Fibroblast of pulmonary artery (primary cell): ENCODE measurements at regions not wholly inside any gene's neighbourhood (a gene's known extent, or its start where the extent isn't known, plus 50 kb on each side); places are given as distances from the start of the nearest gene placed in this dataset.
A peak's percentile ranks its signal among the peaks of the same experiment; 100 is the strongest.

Source experiments
- DNase-seq: peaks from one replicate; pipeline ENCODE4 v3.0.0-alpha.2; 2010; ENCODE audit warnings: low read depth
- H3K4me3 ChIP-seq: replicated peaks from 2 replicates; pipeline ENCODE4 v1.5.1; 2011; ENCODE audit warnings: low read depth, mild to moderate bottlenecking, control low read depth, low read length, moderate library complexity
- CTCF ChIP-seq: IDR thresholded peaks from 2 replicates; pipeline ENCODE4 v1.5.1; 2011; ENCODE audit warnings: mild to moderate bottlenecking, control low read depth, low read length, inconsistent platforms; ENCODE audit errors: missing control alignments

- no peak overlapping the region for H3K4me3 ChIP-seq
- DNase-seq: no peak
- no peak for TF ChIP-seq CTCF
Observed at GRCh38 chr2:49788300-49788699, 634.0 kb upstream of the FSHR start.

- TF ChIP-seq CTCF: no peak
- no peak overlapping the region for H3K4me3 ChIP-seq
- DNase-seq: no peak
Observed at GRCh38 chr2:49780949-49781348, 626.6 kb upstream of the FSHR start.

- no peak for TF ChIP-seq CTCF
- DNase-seq: no peak
- H3K4me3 ChIP-seq: no peak overlapping the region
Observed at GRCh38 chr2:49772299-49772970, 618.1 kb upstream of the FSHR start.

GRCh38 chr2:49770919-49771318 lies 616.6 kb upstream of the FSHR start:
- DNase-seq: peak; percentile 14
- TF ChIP-seq CTCF: peak; percentile 13
- H3K4me3 ChIP-seq: no peak overlapping the region

- H3K4me3 ChIP-seq: no peak overlapping the region
- no peak for TF ChIP-seq CTCF
- DNase-seq: no peak
Observed at GRCh38 chr2:49767316-49767715, 613.0 kb upstream of the FSHR start.

- DNase-seq: no peak
- H3K4me3 ChIP-seq: no peak overlapping the region
- TF ChIP-seq CTCF: no peak
Observed at GRCh38 chr2:49755777-49756176, 601.5 kb upstream of the FSHR start.

- TF ChIP-seq CTCF: no peak
- no peak for DNase-seq
- no peak overlapping the region for H3K4me3 ChIP-seq
Observed at GRCh38 chr2:49754381-49754780, 600.1 kb upstream of the FSHR start.
